GM12878 (cell line): ENCODE measurements at regions not wholly inside any gene's neighbourhood (a gene's known extent, or its start where the extent isn't known, plus 50 kb on each side); places are given as distances from the start of the nearest gene placed in this dataset.

Experiments used
- ATAC-seq: fragments of 200-7000 bp; cut with Tn5 transposase; 3 replicates; pipeline ENCODE4 v1.9.1; 2020; ENCODE audit warnings: mild to moderate bottlenecking, moderate library complexity
- BruUV-seq: library from RNA; stranded (reverse); fragments of 400-500 nt; replicated peaks from 2 replicates; lab custom pipeline; 2021; lab: Mats Ljungman, UMichigan
- CTCF ChIA-PET: fragments of 300-600 bp; sonication (Branson Sonifier 250); formaldehyde crosslinking; extraction: SDS; loops from one replicate; lab custom pipeline; 2021; ENCODE audit warnings: inconsistent platforms; lab: Yijun Ruan, JAX
- POLR2A ChIA-PET: fragments of 350-600 bp; formaldehyde crosslinking; extraction: SDS; loops from one replicate; lab custom pipeline; 2021; ENCODE audit warnings: inconsistent platforms; lab: Charles Lee
- RAD21 ChIA-PET: fragments of 300-600 bp; sonication (Branson Sonifier 250); formaldehyde crosslinking; loops from one replicate; lab custom pipeline; 2023; ENCODE audit warnings: antibody characterized with exemption; ENCODE audit not compliant: unreplicated experiment; lab: Charles Lee
- SMC1A ChIA-PET: fragments of 300-600 bp; sonication (Branson Sonifier 250); formaldehyde crosslinking; loops from one replicate; lab custom pipeline; 2023; ENCODE audit not compliant: unreplicated experiment, uncharacterized antibody; lab: Charles Lee
- DNase-seq: peaks from one replicate; pipeline ENCODE4 v3.0.0-alpha.2; 2011; ENCODE audit warnings: low read depth, low spot score
- FAIRE-seq: peaks from 3 replicates; lab custom pipeline; 2011; peaks lifted over from hg19 to GRCh38; lab: Jason Lieb, UNC
- H2AFZ ChIP-seq: 2 replicates; pipeline ENCODE4 v1.6.0; 2011; ENCODE audit warnings: low read depth, low read length, control low read depth; ENCODE audit not compliant: control insufficient read depth
- H3K27ac ChIP-seq: 2 replicates; pipeline ENCODE4 v1.5.1; 2011; ENCODE audit warnings: control low read depth; ENCODE audit not compliant: control insufficient read depth, insufficient read depth
- H3K27me3 ChIP-seq, 2 experiments: replicated peaks in 1 of 2; 2 replicates each; pipeline versions ENCODE4 v1.6.0 to v1.6.1; 2011; ENCODE audit warnings: low read length in 1 of 2; ENCODE audit not compliant: control insufficient read depth in 2 of 2, insufficient read depth in 2 of 2
- H3K36me3 ChIP-seq, 2 experiments: 2 replicates each; pipeline ENCODE4 v1.5.1; 2011; ENCODE audit warnings: low read length in 1 of 2; ENCODE audit not compliant: control insufficient read depth in 2 of 2, insufficient read depth in 2 of 2
- H3K4me1 ChIP-seq: 2 replicates; pipeline ENCODE4 v1.6.1; 2011; ENCODE audit warnings: mild to moderate bottlenecking, low read length, moderate library complexity, mixed read lengths; ENCODE audit not compliant: control insufficient read depth, insufficient read depth
- H3K4me2 ChIP-seq: 2 replicates; pipeline ENCODE4 v1.6.0; 2011; ENCODE audit warnings: control low read depth; ENCODE audit not compliant: control insufficient read depth, insufficient read depth
- H3K4me3 ChIP-seq: fragments of 200-600 bp; sonication (generic); 2 replicates; pipeline ENCODE4 v1.5.1; 2016
- H3K79me2 ChIP-seq: 2 replicates; pipeline ENCODE4 v1.6.0; 2011; ENCODE audit warnings: low read length; ENCODE audit not compliant: control insufficient read depth, insufficient read depth
- H3K9ac ChIP-seq: 2 replicates; pipeline ENCODE4 v1.8.0; 2011; ENCODE audit warnings: low read length, control low read depth, mixed read lengths; ENCODE audit not compliant: control insufficient read depth, insufficient read depth
- H3K9me3 ChIP-seq: replicated peaks from 3 replicates; pipeline ENCODE4 v1.5.1; 2011; ENCODE audit warnings: mild to moderate bottlenecking, low read length; ENCODE audit not compliant: control insufficient read depth, insufficient read depth
- H4K20me1 ChIP-seq: 2 replicates; pipeline ENCODE4 v1.6.0; 2011; ENCODE audit not compliant: control insufficient read depth, insufficient read depth
- BRCA1 ChIP-seq: IDR thresholded peaks from 2 replicates; pipeline ENCODE4 v1.6.1; 2011; ENCODE audit warnings: low read depth, low read length, improper control_type of control experiment
- CHD4 ChIP-seq: fragments of 200-600 bp; sonication (generic); IDR thresholded peaks from 2 replicates; pipeline ENCODE4 v1.6.1; 2016; ENCODE audit warnings: mild to moderate bottlenecking
- EGR1 ChIP-seq, 2 experiments: IDR thresholded peaks; 1 replicate in 1 of 2; 2 replicates in 1 of 2; pipeline ENCODE4 v1.6.1; 2011 to 2012; ENCODE audit warnings: low read depth in 2 of 2, low read length in 2 of 2, borderline replicate concordance in 1 of 2, mild to moderate bottlenecking in 1 of 2, moderate library complexity in 1 of 2
- FOXK2 ChIP-seq: fragments of 450-650 bp; IDR thresholded peaks from 2 replicates; pipeline ENCODE4 v1.6.1; 2017; ENCODE audit warnings: mild to moderate bottlenecking, moderate library complexity
- FOXM1 ChIP-seq: IDR thresholded peaks from 2 replicates; pipeline ENCODE4 v1.6.1; 2012; ENCODE audit warnings: low read depth, mild to moderate bottlenecking, inconsistent platforms, low read length, moderate library complexity
- GATAD2B ChIP-seq: fragments of 450-650 bp; conservative IDR thresholded peaks from 2 replicates; pipeline ENCODE4 v1.6.1; 2017; ENCODE audit warnings: low read depth, mild to moderate bottlenecking, moderate library complexity
- HDAC2 ChIP-seq: fragments of 200-600 bp; sonication (generic); IDR thresholded peaks from 2 replicates; pipeline ENCODE4 v1.6.1; 2017
- IRF4 ChIP-seq: IDR thresholded peaks from 2 replicates; pipeline ENCODE4 v1.6.1; 2011; ENCODE audit warnings: low read depth, low read length
- JUNB ChIP-seq: IDR thresholded peaks from 2 replicates; pipeline ENCODE4 v1.6.1; 2016; ENCODE audit warnings: antibody characterized with exemption, mild to moderate bottlenecking
- NFYA ChIP-seq: IDR thresholded peaks from 2 replicates; pipeline ENCODE4 v1.6.1; 2011; ENCODE audit warnings: low read depth, mild to moderate bottlenecking, low read length, improper control_type of control experiment, borderline replicate concordance
- NRF1 ChIP-seq: conservative IDR thresholded peaks from 2 replicates; pipeline ENCODE4 v1.6.1; 2011; ENCODE audit warnings: mild to moderate bottlenecking, low read depth, low read length, improper control_type of control experiment
- TCF12 ChIP-seq: IDR thresholded peaks from 2 replicates; pipeline ENCODE4 v1.6.1; 2011; ENCODE audit warnings: low read depth, mild to moderate bottlenecking, low read length
- WGBS: methylation state at CpG from one replicate; pipeline ENCODE4 v1.1.6; 2016; ENCODE audit warnings: low lambda C conversion rate; ENCODE audit not compliant: insufficient replicate concordance, insufficient coverage; ENCODE audit errors: missing lambda C conversion rate; 5-methylcytosine and 5-hydroxymethylcytosine counted together
- in situ Hi-C: fragments of 300-500 bp; cut with MboI; formaldehyde crosslinking; loops from 9 replicates; pipeline ENCODE4 v1.14.3; 2018; ENCODE audit warnings: mixed read lengths
- intact Hi-C: fragments of 100-400 bp; cut with micrococcal nuclease; formaldehyde crosslinking; loops from one replicate; pipeline ENCODE4 v1.14.2; 2022; ENCODE audit not compliant: unreplicated experiment
- TF ChIP-seq, protein P1 (sequence below): fragments of 450-650 bp; IDR thresholded peaks from 2 replicates; pipeline ENCODE4 v1.6.1; 2017; ENCODE audit warnings: mild to moderate bottlenecking, moderate library complexity
- TF ChIP-seq, protein P2 (sequence below): IDR thresholded peaks from 2 replicates; pipeline ENCODE4 v1.6.1; 2012; ENCODE audit warnings: low read depth, low read length, improper control_type of control experiment
- TF ChIP-seq, protein P3 (sequence below): fragments of 150-350 bp; IDR thresholded peaks from 2 replicates; pipeline ENCODE4 v1.6.1; 2014; ENCODE audit warnings: mild to moderate bottlenecking, low read depth, low read length

DNA sequence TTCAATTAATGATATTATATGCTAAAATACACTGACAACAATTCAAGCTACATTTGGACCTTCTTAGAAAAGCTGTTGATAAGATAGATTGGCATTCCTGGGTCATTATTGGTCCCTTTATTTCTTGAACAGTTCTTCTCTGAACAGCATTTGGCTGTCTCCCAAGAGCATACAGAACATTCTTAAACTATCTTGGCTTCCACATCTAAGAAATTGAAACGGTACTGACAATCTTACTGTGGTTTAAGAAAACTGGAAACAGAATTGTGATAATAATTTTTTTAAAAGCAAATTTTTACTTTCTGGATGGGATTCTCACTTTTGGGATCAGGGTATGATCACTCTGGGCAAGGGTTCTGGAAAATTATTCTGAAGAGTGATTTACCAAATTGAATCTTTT lies 161.7 kb upstream of the ZNF385D start:
- ChIA-PET POLR2A (no interaction called here), CTCF (no interaction called here)

DNA sequence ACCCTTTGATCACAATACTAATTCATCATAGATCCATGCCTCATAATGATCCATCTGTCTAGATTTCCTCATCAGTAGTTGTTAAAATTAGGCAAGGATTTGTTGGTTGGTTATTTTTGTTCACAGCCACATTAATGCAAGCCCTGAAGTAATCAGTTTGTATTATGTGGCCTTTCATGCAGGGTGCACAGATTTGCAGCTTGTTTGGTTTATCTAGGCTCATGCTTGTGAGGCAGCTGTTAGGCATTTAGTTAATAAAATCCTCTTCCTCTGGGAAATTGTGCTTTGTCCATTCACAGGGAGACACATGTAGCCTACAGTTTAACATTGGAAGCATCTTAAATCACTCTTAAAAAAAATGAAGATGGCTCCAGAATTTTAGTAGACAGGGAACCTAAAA lies 162.8 kb upstream of the ZNF385D start:
- H3K79me2 ChIP-seq, result no peaks in the 10 kb centered on the region
- in situ Hi-C loops (no loop called here), intact Hi-C loops (no loop called here)
- H3K9me3 ChIP-seq, result no peaks in the 10 kb centered on the region
- no peaks in the 10 kb centered on the region for H3K4me1 ChIP-seq
- DNase-seq (no peak), FAIRE-seq (no peak), ATAC-seq (no peak)
- ChIA-PET SMC1A (no interaction called here), CTCF (no interaction called here), RAD21 (no interaction called here), POLR2A (no interaction called here)
- H3K27me3 ChIP-seq, result no peaks in the 10 kb centered on the region
- H3K4me3 ChIP-seq, result no peak overlapping the region
- H4K20me1 ChIP-seq, result no peaks in the 10 kb centered on the region
- H3K36me3 ChIP-seq, result no peaks in the 10 kb centered on the region
- H3K27ac ChIP-seq, result no peak overlapping the region
- BruUV-seq, result no TSS peak
- H3K9ac ChIP-seq, result no peak overlapping the region
- H3K4me2 ChIP-seq, result no peak overlapping the region
- H2AFZ ChIP-seq, result no peak overlapping the region
- TF ChIP-seq, protein P1, sequence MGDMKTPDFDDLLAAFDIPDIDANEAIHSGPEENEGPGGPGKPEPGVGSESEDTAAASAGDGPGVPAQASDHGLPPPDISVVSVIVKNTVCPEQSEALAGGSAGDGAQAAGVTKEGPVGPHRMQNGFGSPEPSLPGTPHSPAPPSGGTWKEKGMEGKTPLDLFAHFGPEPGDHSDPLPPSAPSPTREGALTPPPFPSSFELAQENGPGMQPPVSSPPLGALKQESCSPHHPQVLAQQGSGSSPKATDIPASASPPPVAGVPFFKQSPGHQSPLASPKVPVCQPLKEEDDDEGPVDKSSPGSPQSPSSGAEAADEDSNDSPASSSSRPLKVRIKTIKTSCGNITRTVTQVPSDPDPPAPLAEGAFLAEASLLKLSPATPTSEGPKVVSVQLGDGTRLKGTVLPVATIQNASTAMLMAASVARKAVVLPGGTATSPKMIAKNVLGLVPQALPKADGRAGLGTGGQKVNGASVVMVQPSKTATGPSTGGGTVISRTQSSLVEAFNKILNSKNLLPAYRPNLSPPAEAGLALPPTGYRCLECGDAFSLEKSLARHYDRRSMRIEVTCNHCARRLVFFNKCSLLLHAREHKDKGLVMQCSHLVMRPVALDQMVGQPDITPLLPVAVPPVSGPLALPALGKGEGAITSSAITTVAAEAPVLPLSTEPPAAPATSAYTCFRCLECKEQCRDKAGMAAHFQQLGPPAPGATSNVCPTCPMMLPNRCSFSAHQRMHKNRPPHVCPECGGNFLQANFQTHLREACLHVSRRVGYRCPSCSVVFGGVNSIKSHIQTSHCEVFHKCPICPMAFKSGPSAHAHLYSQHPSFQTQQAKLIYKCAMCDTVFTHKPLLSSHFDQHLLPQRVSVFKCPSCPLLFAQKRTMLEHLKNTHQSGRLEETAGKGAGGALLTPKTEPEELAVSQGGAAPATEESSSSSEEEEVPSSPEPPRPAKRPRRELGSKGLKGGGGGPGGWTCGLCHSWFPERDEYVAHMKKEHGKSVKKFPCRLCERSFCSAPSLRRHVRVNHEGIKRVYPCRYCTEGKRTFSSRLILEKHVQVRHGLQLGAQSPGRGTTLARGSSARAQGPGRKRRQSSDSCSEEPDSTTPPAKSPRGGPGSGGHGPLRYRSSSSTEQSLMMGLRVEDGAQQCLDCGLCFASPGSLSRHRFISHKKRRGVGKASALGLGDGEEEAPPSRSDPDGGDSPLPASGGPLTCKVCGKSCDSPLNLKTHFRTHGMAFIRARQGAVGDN, result no peak
- TF ChIP-seq BRCA1, result no peak
- TF ChIP-seq JUNB, result no peak
- TF ChIP-seq, protein P2, sequence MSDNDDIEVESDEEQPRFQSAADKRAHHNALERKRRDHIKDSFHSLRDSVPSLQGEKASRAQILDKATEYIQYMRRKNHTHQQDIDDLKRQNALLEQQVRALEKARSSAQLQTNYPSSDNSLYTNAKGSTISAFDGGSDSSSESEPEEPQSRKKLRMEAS, result no peak
- TF ChIP-seq, protein P3, sequence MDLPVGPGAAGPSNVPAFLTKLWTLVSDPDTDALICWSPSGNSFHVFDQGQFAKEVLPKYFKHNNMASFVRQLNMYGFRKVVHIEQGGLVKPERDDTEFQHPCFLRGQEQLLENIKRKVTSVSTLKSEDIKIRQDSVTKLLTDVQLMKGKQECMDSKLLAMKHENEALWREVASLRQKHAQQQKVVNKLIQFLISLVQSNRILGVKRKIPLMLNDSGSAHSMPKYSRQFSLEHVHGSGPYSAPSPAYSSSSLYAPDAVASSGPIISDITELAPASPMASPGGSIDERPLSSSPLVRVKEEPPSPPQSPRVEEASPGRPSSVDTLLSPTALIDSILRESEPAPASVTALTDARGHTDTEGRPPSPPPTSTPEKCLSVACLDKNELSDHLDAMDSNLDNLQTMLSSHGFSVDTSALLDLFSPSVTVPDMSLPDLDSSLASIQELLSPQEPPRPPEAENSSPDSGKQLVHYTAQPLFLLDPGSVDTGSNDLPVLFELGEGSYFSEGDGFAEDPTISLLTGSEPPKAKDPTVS, result no peak
- TF ChIP-seq HDAC2, result no peak
- no peak for TF ChIP-seq FOXK2
- TF ChIP-seq GATAD2B, result no peak
- no peak for TF ChIP-seq NRF1
- TF ChIP-seq FOXM1, result no peak
- TF ChIP-seq IRF4, result no peak
- TF ChIP-seq EGR1 (IDR thresholded peaks at IDR 0.05; ENCODE audit: borderline replicate concordance in 1 of 2, low read depth in 2 of 2, low read length in 2 of 2), result no peak
- TF ChIP-seq CHD4, result no peak
- no peak for TF ChIP-seq NFYA

More for the DNA sequence above, 161.7 kb upstream of the ZNF385D start:
- DNase-seq (no peak), ATAC-seq (no peak)
- H3K9ac ChIP-seq, result no peak overlapping the region
- no peaks in the 10 kb centered on the region for H3K4me1 ChIP-seq
- RAD21 ChIA-PET, result no interaction called here
- in situ Hi-C loops, result no loop called here
- no peaks in the 10 kb centered on the region for H4K20me1 ChIP-seq
- H3K4me2 ChIP-seq, result no peak overlapping the region
- BruUV-seq, result no TSS peak
- H3K4me3 ChIP-seq, result no peak overlapping the region
- H3K27ac ChIP-seq, result no peak overlapping the region
- no peak for TF ChIP-seq CHD4
- TF ChIP-seq TCF12, result no peak
- TF ChIP-seq, all 136 proteins: peak for 0
- 0% methylated on average over 1 of the region's 1 CpG for WGBS
- SMC1A ChIA-PET, result interaction anchor here (1.3 kb wide), 1 partner anchor 11 kb away, joined by 3 read pairs; no protein-coding TSS in a partner anchor
- H3K27me3 ChIP-seq, result no peaks in the 10 kb centered on the region
- no peak overlapping the region for H2AFZ ChIP-seq
- no peak for FAIRE-seq
- H3K9me3 ChIP-seq, result no peaks in the 10 kb centered on the region
- intact Hi-C loops, result no loop called here
- H3K36me3 ChIP-seq, result no peaks in the 10 kb centered on the region
- no peaks in the 10 kb centered on the region for H3K79me2 ChIP-seq
